BJ (cell line): ENCODE measurements at regions not wholly inside any gene's neighbourhood (a gene's known extent, or its start where the extent isn't known, plus 50 kb on each side); places are given as distances from the start of the nearest gene placed in this dataset.

Experiments used
- CTCF ChIA-PET: fragments of 350-600 bp; formaldehyde crosslinking; extraction: SDS; loops from one replicate; lab custom pipeline; 2021; ENCODE audit warnings: antibody characterized with exemption, inconsistent platforms; lab: Yijun Ruan, JAX
- POLR2A ChIA-PET: fragments of 300-600 bp; sonication (Branson Sonifier 250); formaldehyde crosslinking; extraction: SDS; loops from one replicate; lab custom pipeline; 2021; ENCODE audit warnings: antibody characterized with exemption; lab: Charles Lee
- DNase-seq: peaks from one replicate; pipeline ENCODE4 v3.0.0-alpha.2; 2011; ENCODE audit warnings: low read depth
- H3K27me3 ChIP-seq: 2 replicates; pipeline ENCODE4 v1.6.0; 2011; ENCODE audit warnings: low read length; ENCODE audit not compliant: control insufficient read depth, insufficient read depth
- H3K36me3 ChIP-seq: 2 replicates; pipeline ENCODE4 v1.5.1; 2011; ENCODE audit warnings: low read length; ENCODE audit not compliant: control insufficient read depth, insufficient read depth
- H3K4me3 ChIP-seq: 2 replicates; pipeline ENCODE4 v1.5.1; 2011; ENCODE audit warnings: low read depth, mild to moderate bottlenecking, control low read depth, low read length
- CTCF ChIP-seq: IDR thresholded peaks from 2 replicates; pipeline ENCODE4 v1.5.1; 2011; ENCODE audit warnings: low read depth, mild to moderate bottlenecking, control low read depth, inconsistent platforms, low read length, moderate library complexity; ENCODE audit not compliant: insufficient read depth

- Histone ChIP-seq H3K4me3 (no peak overlapping the region), H3K27me3 (no peaks in the 10 kb centered on the region), H3K36me3 (no peaks in the 10 kb centered on the region)
- POLR2A ChIA-PET = no interaction called here
- no peak for DNase-seq
- CTCF ChIA-PET = no interaction called here
- no peak for TF ChIP-seq CTCF
Measured at GRCh38 chr1:190658907-190659306, 181.2 kb upstream of the BRINP3 start.

- Histone ChIP-seq H3K27me3 (no peaks in the 10 kb centered on the region), H3K36me3 (no peaks in the 10 kb centered on the region), H3K4me3 (no peak overlapping the region)
- no peak for TF ChIP-seq CTCF
- POLR2A ChIA-PET = no interaction called here
- CTCF ChIA-PET = no interaction called here
- DNase-seq = no peak
Measured at GRCh38 chr1:190663962-190664361, 186.3 kb upstream of the BRINP3 start.

- no peaks in the 10 kb centered on the region for H3K27me3 ChIP-seq
- no peak overlapping the region for H3K4me3 ChIP-seq
- no peak for TF ChIP-seq CTCF
- CTCF ChIA-PET = no interaction called here
- no peaks in the 10 kb centered on the region for H3K36me3 ChIP-seq
- POLR2A ChIA-PET = no interaction called here
- DNase-seq = no peak
Measured at GRCh38 chr1:190665045-190665444, 187.4 kb upstream of the BRINP3 start.

- no peak for TF ChIP-seq CTCF
- POLR2A ChIA-PET = no interaction called here
- no peaks in the 10 kb centered on the region for H3K36me3 ChIP-seq
- no peak for DNase-seq
- CTCF ChIA-PET = interaction anchor here (0.6 kb wide), 1 partner anchor 69 kb away, joined by 3 read pairs; no protein-coding TSS in a partner anchor
- H3K27me3 ChIP-seq = no peaks in the 10 kb centered on the region
- no peak overlapping the region for H3K4me3 ChIP-seq
Measured at GRCh38 chr1:190667914-190668313, 190.2 kb upstream of the BRINP3 start.

GRCh38 chr1:190679044-190679443 is 201.4 kb upstream of the BRINP3 start:
- no peak for TF ChIP-seq CTCF
- H3K36me3 ChIP-seq = no peaks in the 10 kb centered on the region
- no peak overlapping the region for H3K4me3 ChIP-seq
- ChIA-PET POLR2A (no interaction called here), CTCF (no interaction called here)
- no peak for DNase-seq
- H3K27me3 ChIP-seq = no peaks in the 10 kb centered on the region
